KOPT-K1 (cell line): ENCODE measurements at regions not wholly inside any gene's neighbourhood (a gene's known extent, or its start where the extent isn't known, plus 50 kb on each side); places are given as distances from the start of the nearest gene placed in this dataset.
"Not testable (repeated sequence)": the region's sequence is repeated elsewhere in the genome, so short reads cannot be mapped to it uniquely, and the experiment has no call there.

Source experiments
- H3K27ac ChIP-seq: fragments of 200-600 bp; sonication (generic); 2 replicates; pipeline ENCODE4 v1.5.1; 2016; ENCODE audit warnings: antibody characterized with exemption, mild to moderate bottlenecking, low read depth, low read length; ENCODE audit not compliant: poor library complexity, severe bottlenecking
- H3K36me3 ChIP-seq: fragments of 200-600 bp; sonication (generic); 2 replicates; pipeline ENCODE4 v1.5.1; 2017; ENCODE audit warnings: antibody characterized with exemption, mild to moderate bottlenecking, low read length, moderate library complexity; ENCODE audit not compliant: insufficient read depth
- H3K9me3 ChIP-seq: fragments of 200-600 bp; sonication (generic); 2 replicates; pipeline ENCODE4 v1.5.1; 2017; ENCODE audit warnings: antibody characterized with exemption, low read length, mild to moderate bottlenecking; ENCODE audit not compliant: insufficient read depth, poor library complexity, severe bottlenecking

GRCh38 chr4:131547506-131547981 lies 1601.5 kb upstream of the PCDH10 start:
- Histone ChIP-seq H3K9me3 (peaks cover 3% of the 10 kb centered on the region), H3K27ac (no peak overlapping the region), H3K36me3 (no peaks in the 10 kb centered on the region)

- Histone ChIP-seq H3K9me3 (peaks cover 3% of the 10 kb centered on the region), H3K27ac (no peak overlapping the region), H3K36me3 (no peaks in the 10 kb centered on the region)
Measured at GRCh38 chr4:131551306-131551705, 1597.8 kb upstream of the PCDH10 start.

- no peak overlapping the region for H3K27ac ChIP-seq
- H3K9me3 ChIP-seq, result peaks cover 5% of the 10 kb centered on the region
- H3K36me3 ChIP-seq, result no peaks in the 10 kb centered on the region
Measured at GRCh38 chr4:131566026-131566425, 1583.1 kb upstream of the PCDH10 start.

GRCh38 chr4:131584587-131584986 lies 1564.5 kb upstream of the PCDH10 start:
- peaks cover 9% of the 10 kb centered on the region for H3K9me3 ChIP-seq
- no peaks in the 10 kb centered on the region for H3K36me3 ChIP-seq
- H3K27ac ChIP-seq, result no peak overlapping the region

GRCh38 chr4:131595140-131595539 lies 1554.0 kb upstream of the PCDH10 start:
- Histone ChIP-seq H3K36me3 (no peaks in the 10 kb centered on the region), H3K9me3 (no peaks in the 10 kb centered on the region), H3K27ac (no peak overlapping the region)

GRCh38 chr4:131603705-131604104 lies 1545.4 kb upstream of the PCDH10 start:
- H3K36me3 ChIP-seq, result no peaks in the 10 kb centered on the region
- no peak overlapping the region for H3K27ac ChIP-seq

GRCh38 chr4:131609039-131609438 lies 1540.1 kb upstream of the PCDH10 start:
- Histone ChIP-seq H3K9me3 (no peaks in the 10 kb centered on the region), H3K36me3 (no peaks in the 10 kb centered on the region), H3K27ac (no peak overlapping the region)

More at GRCh38 chr4:131603705-131604104, 1545.4 kb upstream of the PCDH10 start:
- no peaks in the 10 kb centered on the region for H3K9me3 ChIP-seq

- not testable (repeated sequence) for H3K36me3 ChIP-seq, H3K27ac ChIP-seq, H3K9me3 ChIP-seq
Measured at GRCh38 chr4:131610517-131610916, 1538.6 kb upstream of the PCDH10 start.

- H3K27ac ChIP-seq, result no peak overlapping the region
- H3K9me3 ChIP-seq, result no peaks in the 10 kb centered on the region
Measured at GRCh38 chr4:131613086-131613823, 1535.8 kb upstream of the PCDH10 start.

GRCh38 chr4:131613824-131614216 lies 1535.3 kb upstream of the PCDH10 start:
- H3K27ac ChIP-seq, result no peak overlapping the region
- H3K9me3 ChIP-seq, result no peaks in the 10 kb centered on the region
- H3K36me3 ChIP-seq, result no peaks in the 10 kb centered on the region

More at GRCh38 chr4:131613086-131613823, 1535.8 kb upstream of the PCDH10 start:
- no peaks in the 10 kb centered on the region for H3K36me3 ChIP-seq

GRCh38 chr4:131632877-131633276 lies 1516.2 kb upstream of the PCDH10 start:
- Histone ChIP-seq H3K36me3 (no peaks in the 10 kb centered on the region), H3K27ac (no peak overlapping the region), H3K9me3 (peaks cover 25% of the 10 kb centered on the region)

- peaks cover 25% of the 10 kb centered on the region for H3K9me3 ChIP-seq
- H3K27ac ChIP-seq, result no peak overlapping the region
- no peaks in the 10 kb centered on the region for H3K36me3 ChIP-seq
Measured at GRCh38 chr4:131635191-131635590, 1513.9 kb upstream of the PCDH10 start.

GRCh38 chr4:131638781-131639180 lies 1510.3 kb upstream of the PCDH10 start:
- Histone ChIP-seq H3K36me3 (no peaks in the 10 kb centered on the region), H3K27ac (no peak overlapping the region), H3K9me3 (peaks cover 5% of the 10 kb centered on the region)

GRCh38 chr4:131644619-131645018 lies 1504.5 kb upstream of the PCDH10 start:
- no peak overlapping the region for H3K27ac ChIP-seq
- H3K36me3 ChIP-seq, result no peaks in the 10 kb centered on the region
- H3K9me3 ChIP-seq, result no peaks in the 10 kb centered on the region

- H3K9me3 ChIP-seq, result no peaks in the 10 kb centered on the region
- H3K27ac ChIP-seq, result no peak overlapping the region
- no peaks in the 10 kb centered on the region for H3K36me3 ChIP-seq
Measured at GRCh38 chr4:131649227-131649626, 1499.9 kb upstream of the PCDH10 start.

- Histone ChIP-seq H3K27ac (no peak overlapping the region), H3K9me3 (no peaks in the 10 kb centered on the region), H3K36me3 (no peaks in the 10 kb centered on the region)
Measured at GRCh38 chr4:131650951-131651350, 1498.1 kb upstream of the PCDH10 start.
